ENCODE measurements at regions not wholly inside any gene's neighbourhood (a gene's known extent, or its start where the extent isn't known, plus 50 kb on each side); places are given as distances from the start of the nearest gene placed in this dataset.
"Not testable (repeated sequence)": the region's sequence is repeated elsewhere in the genome, so short reads cannot be mapped to it uniquely, and the experiment has no call there.

- Histone ChIP-seq H3K4me1 (no peaks in the 10 kb centered on the region), H3K4me3 (no peak overlapping the region)
- TF ChIP-seq CTCF (IDR thresholded peaks at IDR 0.05) = no peak
- TF ChIP-seq EP300 (IDR thresholded peaks at IDR 0.05) = no peak
- TF ChIP-seq POLR2A (IDR thresholded peaks at IDR 0.05) = no peak
- no peak for TF ChIP-seq POLR2AphosphoS5 (IDR thresholded peaks at IDR 0.05)
Observed at GRCh38 chr6:84568971-84569370, 195.4 kb downstream of the TBX18 start.

GRCh38 chr6:84565718-84566117, 198.7 kb downstream of the TBX18 start:
- not testable (repeated sequence) for H3K9me3 ChIP-seq, ATAC-seq, H3K27ac ChIP-seq, H3K36me3 ChIP-seq, H3K27me3 ChIP-seq, H3K4me3 ChIP-seq, H3K4me1 ChIP-seq
- 82 to 91% methylated on average over 3 to 6 of the region's 6 CpGs for WGBS, 2 donors (ENCODE audit: low coverage in 1 of 2)

More at GRCh38 chr6:84568971-84569370, 195.4 kb downstream of the TBX18 start:
- Histone ChIP-seq H3K36me3 (no peaks in the 10 kb centered on the region), H3K9me3 (no peaks in the 10 kb centered on the region), H3K27ac (no peak overlapping the region), H3K27me3 (no peaks in the 10 kb centered on the region)
- ATAC-seq = no peak

- Histone ChIP-seq H3K9me3 (no peaks in the 10 kb centered on the region), H3K27ac (no peak overlapping the region), H3K4me1 (peaks cover 0 to 6% (median 0%) of the 10 kb centered on the region in 3 donors), H3K27me3 (no peaks in the 10 kb centered on the region), H3K36me3 (no peaks in the 10 kb centered on the region), H3K4me3 (no peak overlapping the region)
- no peak for TF ChIP-seq POLR2AphosphoS5 (IDR thresholded peaks at IDR 0.05)
- TF ChIP-seq EP300 (IDR thresholded peaks at IDR 0.05) = no peak
- no peak for TF ChIP-seq CTCF (IDR thresholded peaks at IDR 0.05)
- no peak for TF ChIP-seq POLR2A (IDR thresholded peaks at IDR 0.05)
- 48 to 50% methylated on average over 3 to 9 of the region's 9 CpGs for WGBS, 2 donors (ENCODE audit: low coverage in 1 of 2)
- ATAC-seq = no peak
Observed at GRCh38 chr6:84560436-84561390, 203.7 kb downstream of the TBX18 start.

DNA sequence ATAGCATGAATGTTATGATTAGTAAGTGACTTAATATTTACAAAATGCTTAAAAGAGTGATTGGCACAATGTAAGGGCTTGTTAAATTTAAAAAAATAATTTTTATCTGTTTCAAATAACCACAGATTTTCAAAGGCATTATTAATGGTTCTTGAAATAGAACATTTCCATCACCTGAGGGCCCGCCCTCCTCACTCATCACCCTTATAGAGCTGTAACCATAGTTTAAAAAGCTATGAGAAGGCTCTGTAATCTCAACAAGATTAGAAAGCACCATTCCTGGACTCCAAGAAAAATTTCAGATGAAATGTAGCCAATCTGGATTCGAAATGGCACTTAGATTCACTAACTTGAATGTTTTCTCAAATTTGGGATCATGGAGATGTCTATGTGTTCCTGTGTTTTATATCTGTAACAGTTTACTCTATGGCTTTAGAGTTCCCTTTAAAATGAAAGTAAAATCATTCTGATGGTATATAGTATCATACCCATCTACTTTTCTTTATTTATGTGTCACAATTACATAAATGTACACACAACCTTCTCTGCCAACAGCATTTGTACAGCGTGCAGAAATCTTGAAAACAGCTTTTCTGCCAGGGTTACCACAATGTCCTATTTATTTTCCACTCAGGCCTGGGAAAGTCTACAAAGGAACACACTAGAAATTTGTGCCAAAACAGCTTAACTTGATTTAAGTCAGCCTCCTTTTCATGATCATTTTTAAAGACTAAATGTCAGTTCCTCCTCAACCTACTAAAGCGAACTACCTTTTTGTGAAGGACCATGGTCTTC, 207.7 kb downstream of the TBX18 start:
- no peak overlapping the region for H3K4me3 ChIP-seq
- H3K4me1 ChIP-seq = peaks cover 0 to 6% (median 0%) of the 10 kb centered on the region in 3 donors
- no peaks in the 10 kb centered on the region for H3K36me3 ChIP-seq
- no peak for ATAC-seq
- no peak overlapping the region for H3K27ac ChIP-seq
- no peaks in the 10 kb centered on the region for H3K27me3 ChIP-seq
- TF ChIP-seq POLR2AphosphoS5 (IDR thresholded peaks at IDR 0.05) (no peak), EP300 (IDR thresholded peaks at IDR 0.05) (no peak), POLR2A (IDR thresholded peaks at IDR 0.05) (no peak), CTCF (IDR thresholded peaks at IDR 0.05) (no peak)
- 34 to 54% methylated on average over 4 of the region's 4 CpGs for WGBS, 2 donors (ENCODE audit: low coverage in 1 of 2)
- no peaks in the 10 kb centered on the region for H3K9me3 ChIP-seq

DNA sequence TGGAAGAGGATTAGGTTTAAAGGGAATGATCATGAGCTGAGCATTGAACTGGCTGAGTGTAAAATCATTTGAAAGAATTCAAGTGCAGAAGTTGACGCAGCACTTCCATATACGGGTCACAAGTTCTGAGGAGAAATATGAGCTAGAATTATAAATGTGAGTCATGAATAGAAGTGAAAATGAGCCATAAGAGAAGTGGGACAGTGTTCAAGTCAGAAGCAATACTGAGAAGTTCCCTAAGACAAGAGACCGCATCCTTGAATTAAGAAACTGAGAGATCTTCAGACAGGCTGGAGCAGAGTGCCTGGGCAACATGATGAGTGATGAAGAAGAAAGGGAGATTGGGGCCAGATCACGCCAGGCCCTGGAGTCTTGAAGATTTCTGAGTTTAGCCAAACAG, 209.7 kb downstream of the TBX18 start:
- Histone ChIP-seq H3K4me3 (no peak overlapping the region), H3K9me3 (no peaks in the 10 kb centered on the region), H3K27me3 (no peaks in the 10 kb centered on the region), H3K4me1 (peaks cover 0 to 6% (median 0%) of the 10 kb centered on the region in 3 donors), H3K27ac (no peak overlapping the region), H3K36me3 (no peaks in the 10 kb centered on the region)
- ATAC-seq = no peak
- TF ChIP-seq CTCF (IDR thresholded peaks at IDR 0.05) (no peak), POLR2A (IDR thresholded peaks at IDR 0.05) (no peak), POLR2AphosphoS5 (IDR thresholded peaks at IDR 0.05) (no peak), EP300 (IDR thresholded peaks at IDR 0.05) (no peak)
- WGBS, 2 donors (ENCODE audit: low coverage in 1 of 2) = 85 to 91% methylated on average over 4 of the region's 4 CpGs

Data from gastroesophageal sphincter (tissue), 4 donors.